NCI-H128 (cell line): ENCODE measurements at regions not wholly inside any gene's neighbourhood (a gene's known extent, or its start where the extent isn't known, plus 50 kb on each side); places are given as distances from the start of the nearest gene placed in this dataset.

Source experiments
- DNase-seq: peaks from one replicate; lab custom pipeline; 2025; ENCODE audit not compliant: unreplicated experiment; lab: John Stamatoyannopoulos, UW

- DNase-seq = no peak
These were observed 462.8 kb downstream of the INSC start for GRCh38 chr11:15577519-15577918.

- DNase-seq = no peak
These were observed 464.7 kb downstream of the INSC start for GRCh38 chr11:15579287-15580001.

GRCh38 chr11:15580056-15580774 lies 465.5 kb downstream of the INSC start:
- no peak for DNase-seq

GRCh38 chr11:15580775-15581095 lies 466.0 kb downstream of the INSC start:
- no peak for DNase-seq

- DNase-seq = no peak
These were observed 469.4 kb downstream of the INSC start for GRCh38 chr11:15584158-15584557.

- no peak for DNase-seq
These were observed 471.0 kb downstream of the INSC start for GRCh38 chr11:15585602-15586331.

- DNase-seq = no peak
These were observed 472.2 kb downstream of the INSC start for GRCh38 chr11:15586741-15587473.

- DNase-seq = no peak
These were observed 474.4 kb downstream of the INSC start for GRCh38 chr11:15589070-15589626.

GRCh38 chr11:15590132-15590531 lies 475.4 kb downstream of the INSC start:
- no peak for DNase-seq

GRCh38 chr11:15591112-15591537 lies 476.4 kb downstream of the INSC start:
- no peak for DNase-seq

- no peak for DNase-seq
These were observed 479.9 kb downstream of the INSC start for GRCh38 chr11:15594607-15595006.

- DNase-seq = no peak
These were observed 484.7 kb downstream of the INSC start for GRCh38 chr11:15599376-15599775.

- no peak for DNase-seq
These were observed 487.3 kb downstream of the INSC start for GRCh38 chr11:15602047-15602446.

GRCh38 chr11:15602785-15603567 lies 488.3 kb downstream of the INSC start:
- DNase-seq = no peak

- no peak for DNase-seq
These were observed 490.4 kb downstream of the INSC start for GRCh38 chr11:15605094-15605493.

GRCh38 chr11:15607361-15608036 lies 492.8 kb downstream of the INSC start:
- no peak for DNase-seq

GRCh38 chr11:15609445-15609844 lies 494.7 kb downstream of the INSC start:
- DNase-seq = no peak

- no peak for DNase-seq
These were observed 496.2 kb downstream of the INSC start for GRCh38 chr11:15610881-15611280.

GRCh38 chr11:15613251-15613650 lies 498.5 kb downstream of the INSC start:
- DNase-seq = no peak

- DNase-seq = no peak
These were observed 499.1 kb downstream of the INSC start for GRCh38 chr11:15613789-15614188.
